SKM-1 treated with dmso at 0.1 percent for 144 hours (cell line): ENCODE measurements at regions not wholly inside any gene's neighbourhood (a gene's known extent, or its start where the extent isn't known, plus 50 kb on each side); places are given as distances from the start of the nearest gene placed in this dataset.

Experiments
- DNase-seq: peaks from one replicate; lab custom pipeline; 2025; ENCODE audit not compliant: unreplicated experiment; lab: John Stamatoyannopoulos, UW

- no peak for DNase-seq
Observed at GRCh38 chr9:129349665-129349947, 171.5 kb upstream of the IER5L start.

DNA sequence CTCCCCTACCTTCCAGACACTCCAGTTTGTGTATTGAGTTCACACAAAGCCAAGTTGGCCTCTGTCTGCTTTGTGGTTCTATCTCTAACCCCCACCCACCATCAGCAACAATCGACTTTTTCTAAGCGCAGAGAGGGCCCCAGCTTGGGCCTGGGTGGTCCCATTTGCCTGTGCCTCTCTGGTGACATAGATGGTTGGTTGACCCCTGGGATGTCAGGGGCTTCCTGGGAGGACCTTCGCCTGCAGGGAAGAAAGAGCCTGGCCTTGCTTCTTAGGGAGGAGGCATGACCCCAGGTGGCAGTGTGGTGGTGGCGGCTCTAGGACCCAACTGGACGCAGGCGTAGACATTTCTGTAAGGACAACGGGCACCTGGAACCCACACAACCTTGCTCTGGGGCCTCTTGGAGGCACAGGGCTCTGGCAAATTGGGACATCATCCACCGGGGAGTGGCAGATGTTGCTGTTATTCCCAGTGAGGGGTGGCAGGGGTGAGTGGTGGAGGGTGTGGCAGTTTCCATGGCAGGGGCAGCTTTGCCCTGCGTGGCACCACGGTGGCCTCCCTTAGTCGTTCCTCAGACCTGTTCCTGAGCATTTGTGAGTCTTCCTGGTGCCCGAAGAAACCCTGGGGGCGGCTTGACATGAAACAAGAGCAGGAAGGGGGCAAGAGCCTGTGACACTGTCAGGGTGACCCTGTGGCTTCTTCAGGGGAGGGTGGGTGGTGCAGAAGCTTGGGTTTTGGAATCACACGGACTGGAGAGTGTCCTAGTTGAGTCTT, 171.0 kb upstream of the IER5L start:
- no peak for DNase-seq

DNA sequence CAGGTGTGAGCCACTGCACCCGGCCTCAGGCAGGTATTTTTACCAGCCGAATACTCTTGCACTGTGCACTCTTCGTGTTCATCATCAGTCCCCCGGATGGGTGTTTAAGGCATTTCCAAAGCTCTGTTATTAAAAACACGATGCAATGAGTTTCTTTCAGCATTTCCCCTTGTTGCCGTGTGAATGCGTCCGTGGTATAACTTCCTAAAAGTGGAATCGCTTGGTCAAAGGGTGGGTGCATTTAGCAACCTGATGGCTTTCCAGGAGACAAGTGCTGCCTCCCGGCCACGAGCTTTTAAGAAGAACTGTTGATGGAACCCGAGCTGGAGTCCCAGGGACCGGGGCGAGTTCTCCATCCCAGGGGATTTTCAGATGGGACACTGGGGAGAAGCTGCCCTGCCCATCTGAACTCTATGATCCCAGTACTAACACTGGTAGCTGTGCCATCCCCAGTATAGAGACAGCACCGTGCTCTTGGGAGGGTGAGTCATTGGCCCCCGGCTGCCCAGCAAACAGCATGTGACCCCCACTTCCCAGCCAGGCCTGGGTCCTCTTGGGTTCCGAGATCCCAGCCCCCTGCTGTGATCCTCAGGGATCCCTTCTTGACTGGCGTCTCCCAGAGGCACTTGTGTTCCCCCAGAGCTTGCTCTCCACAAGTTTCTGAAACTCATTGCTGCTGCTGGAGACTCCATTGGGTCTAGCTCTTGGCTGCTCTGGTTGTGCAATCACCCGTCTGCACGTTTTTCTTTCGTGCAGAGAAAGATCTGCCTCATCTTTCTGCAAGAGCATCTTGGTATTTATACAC, 169.5 kb upstream of the IER5L start:
- peak; percentile 75 for DNase-seq

DNA sequence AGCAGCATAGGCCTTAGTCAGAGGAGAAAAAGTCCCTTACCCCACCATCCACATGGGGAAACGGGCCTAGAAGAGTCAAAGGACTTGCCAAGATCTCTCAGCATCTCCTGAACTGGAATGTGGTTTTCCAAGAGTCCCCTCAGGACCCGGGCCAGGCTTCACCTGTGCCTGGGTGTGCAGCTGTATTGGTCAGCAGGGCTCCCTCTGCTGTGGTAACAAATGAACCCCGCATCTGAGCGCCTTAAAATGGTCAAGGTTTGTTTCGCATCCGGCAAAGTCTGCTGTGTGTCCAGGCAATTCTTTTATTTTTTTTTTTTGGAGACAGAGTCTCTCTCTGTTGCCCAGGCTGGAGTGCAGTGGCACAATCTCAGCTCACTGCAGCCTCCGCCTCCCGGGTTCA, 168.0 kb upstream of the IER5L start:
- no peak for DNase-seq

GRCh38 chr9:129344641-129345495, 166.8 kb upstream of the IER5L start:
- peak; percentile 26 for DNase-seq

GRCh38 chr9:129343424-129344375, 165.6 kb upstream of the IER5L start:
- DNase-seq: peak; percentile 87

GRCh38 chr9:129342591-129343423, 164.7 kb upstream of the IER5L start:
- no peak for DNase-seq

GRCh38 chr9:129341987-129342348, 163.9 kb upstream of the IER5L start:
- no peak for DNase-seq

GRCh38 chr9:129341171-129341986, 163.3 kb upstream of the IER5L start:
- DNase-seq: no peak

DNA sequence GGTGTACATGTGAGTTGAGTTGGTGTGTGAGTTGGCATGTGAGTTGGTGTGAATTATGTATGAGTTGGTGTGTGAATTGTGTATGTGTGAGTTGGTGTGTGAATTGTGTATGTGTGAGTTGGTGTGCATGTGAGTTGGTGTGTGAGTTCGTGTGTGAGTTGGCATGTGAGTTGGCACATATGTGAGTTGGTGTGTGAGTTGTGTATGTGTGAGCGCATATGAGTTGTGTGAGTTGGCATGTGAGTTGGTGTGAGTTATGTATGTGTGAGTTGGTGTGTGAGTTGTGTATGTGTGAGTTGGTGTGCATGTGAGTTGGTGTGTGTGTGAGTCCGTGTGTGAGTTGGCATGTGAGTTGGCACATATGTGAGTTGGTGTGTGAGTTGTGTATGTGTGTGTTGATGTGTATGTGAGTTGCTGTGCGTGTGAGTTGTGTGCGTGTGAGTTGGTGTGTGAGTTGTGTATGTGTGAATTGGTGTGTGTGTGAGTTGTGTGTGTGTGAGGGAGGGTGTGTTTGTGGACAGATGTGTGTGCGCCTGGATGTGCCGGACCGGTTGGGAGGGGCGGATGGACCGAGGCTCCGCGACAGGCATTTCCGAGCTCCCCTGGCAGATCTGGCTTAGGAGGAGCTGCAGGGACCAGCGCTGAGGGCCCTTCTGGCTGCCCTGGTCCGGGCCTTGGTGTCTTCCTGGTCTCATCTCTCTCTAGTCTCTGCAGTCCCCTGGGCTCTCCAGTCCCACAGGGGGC, 162.5 kb upstream of the IER5L start:
- DNase-seq: no peak

GRCh38 chr9:129339539-129340157, 161.6 kb upstream of the IER5L start:
- DNase-seq: no peak

DNA sequence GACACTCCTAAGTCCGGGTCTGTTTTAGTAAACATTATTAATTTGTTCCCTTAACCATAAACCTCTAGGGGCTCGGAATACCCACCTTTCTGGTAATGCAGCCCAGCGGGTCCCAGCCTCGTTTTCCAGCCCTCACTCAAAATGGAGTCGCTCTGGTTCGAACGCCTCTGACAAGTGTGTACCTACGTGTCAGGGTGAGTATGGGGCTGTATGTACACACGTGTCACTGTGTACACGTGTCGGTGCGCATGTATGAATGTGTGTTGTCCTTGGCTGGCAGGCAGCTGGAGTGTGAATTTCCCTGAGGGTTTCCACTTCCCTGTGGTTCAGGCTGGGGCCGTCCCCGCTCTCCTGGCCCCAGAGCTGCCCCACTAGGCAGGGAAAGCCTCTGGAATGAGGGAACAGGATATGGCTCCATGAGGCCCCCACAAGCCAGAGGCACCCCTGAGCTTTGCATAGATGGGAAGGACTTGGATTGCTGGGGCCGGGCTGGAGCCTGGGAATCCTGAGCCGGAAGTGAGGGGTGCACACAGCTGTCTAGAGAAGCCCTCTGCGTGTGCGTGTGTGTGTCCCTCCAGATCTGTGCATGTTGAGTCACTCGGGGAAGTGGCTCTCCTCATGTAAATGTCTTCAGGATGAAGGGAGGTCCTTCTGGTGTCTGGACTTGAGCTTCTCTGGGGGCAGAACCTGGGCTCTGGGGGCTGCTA, 160.8 kb upstream of the IER5L start:
- DNase-seq: no peak

DNA sequence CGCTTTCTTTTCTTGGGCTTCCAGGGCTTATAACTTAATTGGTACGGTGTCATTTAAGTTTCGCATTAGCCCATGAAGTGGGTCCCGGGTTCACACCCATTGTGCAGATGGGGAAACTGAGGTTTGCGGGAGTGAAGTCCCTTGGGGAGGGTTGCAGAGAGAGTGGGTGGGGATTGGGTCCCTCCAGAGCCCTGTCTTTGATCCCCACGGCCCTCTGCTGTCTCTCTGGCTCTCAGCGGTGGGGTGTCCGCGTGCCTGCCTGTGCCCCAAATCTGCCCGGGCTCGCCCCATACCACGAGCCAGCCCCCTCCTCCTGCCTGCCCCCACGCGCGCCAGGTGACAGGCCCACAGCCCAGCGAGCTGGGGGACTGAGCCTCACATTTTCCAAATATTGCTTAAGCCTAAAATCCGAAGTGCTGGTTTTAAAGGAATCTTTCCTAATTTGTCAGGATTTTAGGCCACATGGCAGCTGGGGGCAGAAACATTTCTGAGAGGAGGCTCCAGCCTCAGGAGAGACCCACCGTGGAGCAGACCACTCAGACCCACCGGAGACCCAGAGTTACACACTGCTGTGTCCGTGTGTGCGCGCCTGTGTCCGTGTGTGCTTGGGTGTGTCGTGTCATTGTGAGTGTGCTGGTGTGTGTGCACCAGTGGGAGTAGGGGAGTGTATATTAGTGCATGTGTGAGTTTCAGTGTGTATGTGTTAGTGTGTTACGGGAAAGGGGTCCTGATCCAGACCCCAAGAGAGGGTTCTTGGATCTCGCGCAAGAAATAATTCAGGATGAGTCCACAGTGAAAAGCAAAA, 159.5 kb upstream of the IER5L start:
- no peak for DNase-seq

DNA sequence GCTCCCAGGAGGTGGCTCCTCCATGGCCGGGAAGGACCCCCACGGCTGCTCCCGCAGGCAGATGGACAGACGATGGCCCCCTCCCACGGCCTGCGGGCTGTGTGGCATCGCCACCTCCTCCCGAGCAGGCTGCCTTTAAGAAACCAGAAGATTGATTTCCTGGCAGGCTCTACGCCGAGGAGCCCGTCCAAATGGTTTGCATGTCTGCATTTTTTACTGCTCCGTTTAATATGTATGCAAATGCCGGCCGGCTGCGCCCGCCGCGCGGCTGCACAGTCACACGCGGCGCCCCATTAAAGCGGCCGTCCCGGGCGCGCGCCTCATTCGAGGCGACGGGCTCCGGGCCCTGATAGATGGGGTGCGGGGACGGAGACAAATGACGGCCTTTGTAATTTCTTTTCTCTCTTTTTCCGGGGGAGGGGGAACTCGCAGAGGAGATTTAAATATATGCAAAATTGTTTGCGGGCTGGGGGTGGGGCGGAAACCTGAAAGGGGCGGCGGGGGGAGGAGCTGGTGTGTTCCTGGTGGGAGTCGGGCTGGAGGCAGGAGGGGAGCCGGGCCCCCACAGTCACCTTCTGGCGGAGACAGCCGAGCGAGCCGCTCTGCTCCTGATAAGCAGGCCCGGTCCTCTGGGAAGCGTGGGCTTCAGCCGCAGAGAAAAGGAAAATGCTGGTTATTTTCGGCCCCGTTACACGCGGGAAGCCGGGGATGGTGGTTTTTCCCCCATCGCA, 158.7 kb upstream of the IER5L start:
- DNase-seq: no peak

DNA sequence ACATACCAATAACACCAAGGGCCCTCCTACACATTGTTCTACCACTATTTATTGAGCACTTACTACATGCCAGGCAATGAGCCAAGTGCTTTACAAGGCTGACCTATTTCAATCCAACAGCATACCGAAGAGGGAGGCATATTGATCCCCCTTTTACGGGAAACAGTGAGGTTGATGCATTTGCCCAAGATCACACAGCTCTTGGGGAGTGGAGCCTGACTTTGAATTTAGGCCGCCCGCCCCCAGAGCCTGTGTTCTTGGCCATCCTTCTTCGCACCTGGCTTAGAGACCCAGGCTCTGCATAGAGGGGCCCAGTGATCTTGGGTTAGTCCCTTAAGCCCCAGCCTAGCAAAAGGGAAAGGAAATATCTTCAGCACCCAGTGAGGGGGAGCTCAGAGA, 158.1 kb upstream of the IER5L start:
- no peak for DNase-seq
